ENCODE measurements at regions not wholly inside any gene's neighbourhood (a gene's known extent, or its start where the extent isn't known, plus 50 kb on each side); places are given as distances from the start of the nearest gene placed in this dataset.

DNA sequence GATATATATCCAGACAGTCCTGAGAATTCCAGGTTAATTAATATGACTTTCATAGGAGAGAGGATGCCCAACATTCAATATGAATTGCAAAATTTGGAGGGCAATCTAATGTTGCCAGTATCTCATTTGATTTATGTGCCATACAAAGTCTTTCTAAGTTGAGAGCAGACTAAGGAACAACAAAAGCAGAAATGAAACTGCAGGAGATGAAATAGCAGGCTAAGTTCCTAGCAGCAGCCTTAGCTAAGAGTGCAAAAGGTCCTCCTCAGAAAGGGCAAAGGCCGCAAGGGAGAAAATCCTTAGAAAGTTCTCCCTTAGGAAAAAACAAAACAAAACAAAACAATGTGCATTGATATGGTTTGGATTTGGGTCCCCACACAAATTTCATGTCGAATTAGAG, 602.9 kb upstream of the HTR2C start:
- no peak overlapping the region for H3K9ac ChIP-seq (ENCODE audit: low read depth, low read length)
- no peaks in the 10 kb centered on the region for H3K9me3 ChIP-seq (ENCODE audit: insufficient read depth, low read length, severe bottlenecking)
- DNase-seq: no peak
- ATAC-seq (ENCODE audit: insufficient read depth, low read depth): no peak
- H3K4me2 ChIP-seq (ENCODE audit: insufficient read depth, low read length): no peak overlapping the region
- TF ChIP-seq EZH2 (IDR thresholded peaks at IDR 0.05; ENCODE audit: borderline replicate concordance, low read depth, low read length, severe bottlenecking): no peak
- TF ChIP-seq, protein P1, sequence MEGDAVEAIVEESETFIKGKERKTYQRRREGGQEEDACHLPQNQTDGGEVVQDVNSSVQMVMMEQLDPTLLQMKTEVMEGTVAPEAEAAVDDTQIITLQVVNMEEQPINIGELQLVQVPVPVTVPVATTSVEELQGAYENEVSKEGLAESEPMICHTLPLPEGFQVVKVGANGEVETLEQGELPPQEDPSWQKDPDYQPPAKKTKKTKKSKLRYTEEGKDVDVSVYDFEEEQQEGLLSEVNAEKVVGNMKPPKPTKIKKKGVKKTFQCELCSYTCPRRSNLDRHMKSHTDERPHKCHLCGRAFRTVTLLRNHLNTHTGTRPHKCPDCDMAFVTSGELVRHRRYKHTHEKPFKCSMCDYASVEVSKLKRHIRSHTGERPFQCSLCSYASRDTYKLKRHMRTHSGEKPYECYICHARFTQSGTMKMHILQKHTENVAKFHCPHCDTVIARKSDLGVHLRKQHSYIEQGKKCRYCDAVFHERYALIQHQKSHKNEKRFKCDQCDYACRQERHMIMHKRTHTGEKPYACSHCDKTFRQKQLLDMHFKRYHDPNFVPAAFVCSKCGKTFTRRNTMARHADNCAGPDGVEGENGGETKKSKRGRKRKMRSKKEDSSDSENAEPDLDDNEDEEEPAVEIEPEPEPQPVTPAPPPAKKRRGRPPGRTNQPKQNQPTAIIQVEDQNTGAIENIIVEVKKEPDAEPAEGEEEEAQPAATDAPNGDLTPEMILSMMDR (IDR thresholded peaks at IDR 0.05; ENCODE audit: borderline replicate concordance, extremely low read depth, low read length, poor library complexity, severe bottlenecking): no peak
- H3K36me3 ChIP-seq (ENCODE audit: insufficient read depth, low read length): no peaks in the 10 kb centered on the region
- no peak overlapping the region for H3K27ac ChIP-seq (ENCODE audit: low read length)
- no peaks in the 10 kb centered on the region for H4K20me1 ChIP-seq (ENCODE audit: insufficient read depth, low read length)
- H3K4me3 ChIP-seq (ENCODE audit: low read depth in 1 of 2, low read length in 2 of 2): no peak overlapping the region
- no peaks in the 10 kb centered on the region for H3K79me2 ChIP-seq (ENCODE audit: insufficient read depth, low read length)
- no peaks in the 10 kb centered on the region for H3K27me3 ChIP-seq (ENCODE audit: insufficient read depth, low read length, poor library complexity)
- H3K4me1 ChIP-seq (ENCODE audit: insufficient read depth, low read length): no peaks in the 10 kb centered on the region
- no peak overlapping the region for H2AFZ ChIP-seq (ENCODE audit: low read depth, low read length)

DNA sequence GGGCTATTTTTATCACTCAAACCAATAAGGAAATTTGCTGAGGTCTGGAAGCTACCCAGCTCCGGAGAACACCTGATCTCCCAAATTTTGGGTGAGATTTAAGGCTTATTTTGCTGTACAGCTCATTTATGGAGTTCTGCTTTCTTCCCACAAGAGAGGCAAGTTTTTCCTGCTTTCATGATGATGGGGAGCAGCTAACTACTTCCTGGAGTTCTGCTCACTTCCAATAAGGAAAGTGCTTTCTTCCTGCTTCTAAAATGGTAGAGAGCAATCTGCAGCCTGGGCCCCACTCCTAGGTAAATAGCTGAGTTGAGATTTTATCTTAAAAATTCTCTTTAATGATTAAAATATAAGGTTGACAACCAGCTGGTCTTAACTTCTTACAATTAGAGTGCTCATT, 606.0 kb upstream of the HTR2C start:
- H3K4me2 ChIP-seq (ENCODE audit: insufficient read depth, low read length): no peak overlapping the region
- no peak overlapping the region for H3K4me3 ChIP-seq (ENCODE audit: low read depth in 1 of 2, low read length in 2 of 2)
- H3K79me2 ChIP-seq (ENCODE audit: insufficient read depth, low read length): no peaks in the 10 kb centered on the region
- no peaks in the 10 kb centered on the region for H3K9me3 ChIP-seq (ENCODE audit: insufficient read depth, low read length, severe bottlenecking)
- ATAC-seq (ENCODE audit: insufficient read depth, low read depth) (no peak), DNase-seq (no peak)
- H3K27ac ChIP-seq (ENCODE audit: low read length): no peak overlapping the region
- TF ChIP-seq, protein P1 (IDR thresholded peaks at IDR 0.05; ENCODE audit: borderline replicate concordance, extremely low read depth, low read length, poor library complexity, severe bottlenecking): no peak
- TF ChIP-seq EZH2 (IDR thresholded peaks at IDR 0.05; ENCODE audit: borderline replicate concordance, low read depth, low read length, severe bottlenecking): no peak
- no peak overlapping the region for H2AFZ ChIP-seq (ENCODE audit: low read depth, low read length)
- H3K9ac ChIP-seq (ENCODE audit: low read depth, low read length): no peak overlapping the region
- no peaks in the 10 kb centered on the region for H4K20me1 ChIP-seq (ENCODE audit: insufficient read depth, low read length)
- H3K4me1 ChIP-seq (ENCODE audit: insufficient read depth, low read length): no peaks in the 10 kb centered on the region
- H3K27me3 ChIP-seq (ENCODE audit: insufficient read depth, low read length, poor library complexity): no peaks in the 10 kb centered on the region
- H3K36me3 ChIP-seq (ENCODE audit: insufficient read depth, low read length): no peaks in the 10 kb centered on the region

DNA sequence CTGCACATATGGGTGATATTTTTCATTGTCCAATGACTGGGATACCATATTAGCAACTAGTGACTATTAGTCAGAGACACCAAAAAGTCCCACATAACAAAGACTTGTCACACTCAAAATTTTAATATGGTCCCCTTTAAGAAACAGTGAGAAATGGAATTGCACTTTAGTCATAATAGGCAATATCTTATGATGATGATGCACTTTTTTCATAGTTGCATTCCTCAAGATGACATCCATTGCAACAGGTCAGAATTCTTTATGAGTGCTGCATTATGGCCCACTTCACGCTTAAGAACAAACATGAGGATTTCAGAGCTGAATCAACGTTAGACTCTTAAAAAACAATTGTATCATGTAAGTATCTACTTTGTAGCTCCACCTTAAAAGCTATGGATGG, 608.4 kb upstream of the HTR2C start:
- no peak for TF ChIP-seq EZH2 (IDR thresholded peaks at IDR 0.05; ENCODE audit: borderline replicate concordance, low read depth, low read length, severe bottlenecking)
- TF ChIP-seq, protein P1 (IDR thresholded peaks at IDR 0.05; ENCODE audit: borderline replicate concordance, extremely low read depth, low read length, poor library complexity, severe bottlenecking): no peak
- no peaks in the 10 kb centered on the region for H3K4me1 ChIP-seq (ENCODE audit: insufficient read depth, low read length)
- H3K4me3 ChIP-seq (ENCODE audit: low read depth in 1 of 2, low read length in 2 of 2): no peak overlapping the region
- ATAC-seq (ENCODE audit: insufficient read depth, low read depth) (no peak), DNase-seq (no peak)
- no peak overlapping the region for H2AFZ ChIP-seq (ENCODE audit: low read depth, low read length)
- H3K27me3 ChIP-seq (ENCODE audit: insufficient read depth, low read length, poor library complexity): no peaks in the 10 kb centered on the region
- H3K9ac ChIP-seq (ENCODE audit: low read depth, low read length): no peak overlapping the region
- no peaks in the 10 kb centered on the region for H3K36me3 ChIP-seq (ENCODE audit: insufficient read depth, low read length)
- no peaks in the 10 kb centered on the region for H4K20me1 ChIP-seq (ENCODE audit: insufficient read depth, low read length)
- no peak overlapping the region for H3K4me2 ChIP-seq (ENCODE audit: insufficient read depth, low read length)
- no peaks in the 10 kb centered on the region for H3K79me2 ChIP-seq (ENCODE audit: insufficient read depth, low read length)
- no peaks in the 10 kb centered on the region for H3K9me3 ChIP-seq (ENCODE audit: insufficient read depth, low read length, severe bottlenecking)
- no peak overlapping the region for H3K27ac ChIP-seq (ENCODE audit: low read length)

DNA sequence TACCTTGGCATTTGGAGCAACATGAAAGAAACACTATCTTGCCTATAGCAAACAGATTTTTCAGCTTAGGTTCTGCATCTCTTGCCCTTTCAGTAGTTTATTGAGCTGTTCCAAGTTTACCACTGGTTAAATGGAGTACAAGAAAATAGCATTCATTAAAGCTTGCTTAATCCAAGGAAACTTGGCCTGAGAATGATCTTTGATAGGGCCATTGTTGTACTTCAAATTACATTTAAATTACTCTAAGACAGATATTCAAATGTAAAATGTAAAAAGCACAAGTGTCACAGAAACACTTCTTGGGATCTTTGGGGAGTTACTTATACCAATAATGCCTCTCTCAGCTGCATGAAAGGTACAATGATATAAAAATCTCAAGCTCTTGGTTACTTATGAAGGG, 609.0 kb upstream of the HTR2C start:
- Histone ChIP-seq H4K20me1 (ENCODE audit: insufficient read depth, low read length) (no peaks in the 10 kb centered on the region), H2AFZ (ENCODE audit: low read depth, low read length) (no peak overlapping the region), H3K4me1 (ENCODE audit: insufficient read depth, low read length) (no peaks in the 10 kb centered on the region), H3K4me2 (ENCODE audit: insufficient read depth, low read length) (no peak overlapping the region), H3K79me2 (ENCODE audit: insufficient read depth, low read length) (no peaks in the 10 kb centered on the region), H3K4me3 (ENCODE audit: low read depth in 1 of 2, low read length in 2 of 2) (no peak overlapping the region), H3K9ac (ENCODE audit: low read depth, low read length) (no peak overlapping the region), H3K27ac (ENCODE audit: low read length) (no peak overlapping the region), H3K36me3 (ENCODE audit: insufficient read depth, low read length) (no peaks in the 10 kb centered on the region), H3K9me3 (ENCODE audit: insufficient read depth, low read length, severe bottlenecking) (no peaks in the 10 kb centered on the region), H3K27me3 (ENCODE audit: insufficient read depth, low read length, poor library complexity) (no peaks in the 10 kb centered on the region)
- no peak for TF ChIP-seq EZH2 (IDR thresholded peaks at IDR 0.05; ENCODE audit: borderline replicate concordance, low read depth, low read length, severe bottlenecking)
- TF ChIP-seq, protein P1 (IDR thresholded peaks at IDR 0.05; ENCODE audit: borderline replicate concordance, extremely low read depth, low read length, poor library complexity, severe bottlenecking): no peak
- DNase-seq: no peak
- no peak for ATAC-seq (ENCODE audit: insufficient read depth, low read depth)

All from DND-41 (cell line).